ENCODE measurements at regions not wholly inside any gene's neighbourhood (a gene's known extent, or its start where the extent isn't known, plus 50 kb on each side); places are given as distances from the start of the nearest gene placed in this dataset.
"Not testable (repeated sequence)": the region's sequence is repeated elsewhere in the genome, so short reads cannot be mapped to it uniquely, and the experiment has no call there.

DNA sequence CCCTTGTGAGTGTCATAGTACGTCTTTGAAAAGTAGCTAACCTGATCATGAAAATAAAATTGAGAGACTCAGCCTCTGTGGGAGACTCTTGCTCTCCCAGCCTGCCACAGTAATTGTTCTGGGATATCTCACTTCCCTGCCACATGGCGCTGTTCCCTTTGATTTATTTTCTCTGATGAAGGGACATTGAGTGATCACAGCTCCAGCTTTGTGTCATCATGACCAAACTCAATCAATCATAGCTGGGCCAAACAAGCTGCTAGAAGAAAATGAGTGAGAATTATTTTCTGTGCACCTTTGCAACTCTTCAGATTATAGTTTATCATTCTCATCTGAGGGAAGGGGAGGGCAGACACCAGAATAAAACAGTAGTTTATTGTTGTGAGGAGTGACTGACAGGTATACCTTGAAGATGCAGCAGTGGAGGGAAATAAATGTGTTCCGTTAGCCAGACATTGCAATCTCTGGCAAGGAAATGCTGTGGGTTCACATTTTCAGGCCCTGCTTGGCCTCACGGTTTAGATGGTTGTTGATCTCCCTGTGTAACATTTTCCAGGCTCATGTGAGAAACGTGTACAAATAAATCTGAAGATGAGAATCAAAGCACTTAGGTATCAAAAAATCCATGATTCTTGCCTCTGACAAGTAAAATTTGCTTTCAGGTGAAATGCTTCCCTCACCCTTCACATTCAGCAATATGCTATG lies 174.7 kb upstream of the FBXL17 start:
- DNase-seq (ENCODE audit: insufficient read length, low spot score) (no peak), FAIRE-seq (no peak)
- TF ChIP-seq POLR2A (IDR thresholded peaks at IDR 0.05; ENCODE audit: low read depth, low read length): no peak

DNA sequence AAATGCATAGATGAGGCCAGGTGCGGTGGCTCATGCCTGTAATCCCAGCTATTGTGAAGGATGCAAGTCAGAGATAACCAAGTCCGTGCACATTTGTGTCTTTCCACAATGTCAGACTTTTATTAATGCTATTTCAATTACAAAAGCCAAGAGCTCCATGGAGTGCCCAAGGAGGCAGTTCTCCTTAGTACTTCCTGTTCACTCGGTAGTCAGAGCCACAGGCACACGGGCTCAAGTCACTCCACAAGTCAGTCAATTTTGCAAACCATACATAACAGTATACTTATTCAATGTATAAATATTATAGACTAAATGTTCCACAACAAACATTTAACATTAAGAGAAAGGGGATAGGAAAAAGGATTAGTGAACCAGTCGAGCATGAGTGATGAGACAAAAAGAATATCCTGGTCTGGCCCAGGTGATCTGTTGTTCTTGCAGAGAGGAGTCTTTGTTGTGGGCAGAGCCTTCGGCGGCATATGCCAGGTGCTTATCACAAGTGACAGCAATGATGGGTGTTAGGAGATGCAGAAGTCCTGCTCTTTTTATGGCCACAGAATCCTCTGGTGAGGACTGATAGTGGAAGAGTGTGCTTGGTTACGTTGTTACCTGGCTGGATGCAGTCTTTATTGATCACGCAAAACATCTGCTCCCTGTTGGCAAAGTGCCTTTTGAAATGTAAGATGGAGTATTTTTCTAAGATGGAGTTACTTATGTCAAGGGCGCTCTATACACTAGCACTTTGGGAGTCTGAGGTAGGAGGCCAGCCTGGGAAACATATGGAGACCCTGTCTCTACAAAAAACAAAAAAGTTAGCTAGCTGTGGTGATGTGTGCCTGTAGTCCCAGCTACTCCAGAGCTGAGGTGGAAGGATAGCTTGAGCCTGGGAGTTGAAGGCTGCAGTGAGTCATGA lies 167.0 kb upstream of the FBXL17 start:
- FAIRE-seq (no peak), DNase-seq (ENCODE audit: insufficient read length, low spot score) (no peak)
- no peak for TF ChIP-seq POLR2A (IDR thresholded peaks at IDR 0.05; ENCODE audit: low read depth, low read length)

DNA sequence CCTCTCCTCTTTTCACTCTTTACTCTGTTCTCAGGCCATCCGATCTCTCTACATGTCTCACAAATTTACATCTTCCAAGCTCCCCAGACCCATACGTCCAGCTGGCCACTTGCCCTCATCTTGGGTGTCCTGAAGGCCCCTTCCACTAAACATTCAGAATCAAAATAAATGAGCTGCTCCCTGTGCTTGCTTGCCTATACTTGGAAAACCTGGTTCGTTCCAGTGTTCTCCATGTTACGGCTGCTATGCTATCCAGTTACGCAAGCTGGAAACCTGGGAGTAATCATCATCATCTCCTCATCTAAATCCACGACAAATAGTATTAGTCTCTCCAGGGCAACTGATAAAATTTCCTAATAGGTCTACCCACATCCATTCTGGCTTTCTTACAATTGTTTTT lies 165.0 kb upstream of the FBXL17 start:
- TF ChIP-seq POLR2A (IDR thresholded peaks at IDR 0.05; ENCODE audit: low read depth, low read length): no peak
- FAIRE-seq: no peak

DNA sequence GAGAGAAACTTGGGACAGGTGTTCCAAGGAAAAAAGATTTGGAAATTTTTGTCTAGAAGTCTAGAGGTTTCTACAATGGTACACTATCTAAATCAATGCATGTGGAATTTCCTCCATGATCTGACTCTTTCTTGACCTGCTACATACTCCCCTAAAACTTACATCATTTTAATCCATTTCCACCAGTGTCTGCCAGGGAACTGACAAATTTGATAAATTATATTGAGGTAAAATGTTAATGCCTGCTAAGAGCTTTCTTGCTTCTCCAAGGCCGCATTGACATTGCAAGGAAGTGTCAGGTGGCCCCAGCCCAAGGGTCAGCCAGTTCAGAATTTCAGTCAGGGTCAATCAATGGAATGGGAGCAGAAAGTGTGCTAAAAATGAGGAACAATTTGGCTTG lies 163.4 kb upstream of the FBXL17 start:
- no peak for TF ChIP-seq POLR2A (IDR thresholded peaks at IDR 0.05; ENCODE audit: low read depth, low read length)
- no peak for FAIRE-seq
- DNase-seq (ENCODE audit: insufficient read length, low spot score): no peak

More for the DNA sequence above, 165.0 kb upstream of the FBXL17 start:
- DNase-seq (ENCODE audit: insufficient read length, low spot score): no peak

DNA sequence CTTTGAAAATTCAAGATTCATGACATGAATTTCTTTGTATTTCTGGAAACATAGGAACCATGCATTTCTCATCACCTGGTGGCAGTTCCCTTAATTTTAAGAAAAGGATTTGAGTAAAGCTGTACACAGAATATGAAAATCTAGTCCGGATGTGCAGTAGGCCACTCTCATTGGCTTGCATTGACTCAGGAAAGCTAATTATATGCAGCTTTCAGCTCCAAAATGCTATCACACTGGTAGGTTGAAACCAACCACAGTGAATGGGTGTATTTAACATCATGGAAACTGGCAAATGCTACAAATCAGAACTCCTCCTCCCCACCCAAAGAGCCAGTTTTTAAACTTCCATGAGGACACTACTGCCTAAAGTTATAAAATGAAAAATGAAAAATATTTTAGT lies 161.6 kb upstream of the FBXL17 start:
- no peak for TF ChIP-seq POLR2A (IDR thresholded peaks at IDR 0.05; ENCODE audit: low read depth, low read length)
- no peak for DNase-seq (ENCODE audit: insufficient read length, low spot score)
- FAIRE-seq: no peak

DNA sequence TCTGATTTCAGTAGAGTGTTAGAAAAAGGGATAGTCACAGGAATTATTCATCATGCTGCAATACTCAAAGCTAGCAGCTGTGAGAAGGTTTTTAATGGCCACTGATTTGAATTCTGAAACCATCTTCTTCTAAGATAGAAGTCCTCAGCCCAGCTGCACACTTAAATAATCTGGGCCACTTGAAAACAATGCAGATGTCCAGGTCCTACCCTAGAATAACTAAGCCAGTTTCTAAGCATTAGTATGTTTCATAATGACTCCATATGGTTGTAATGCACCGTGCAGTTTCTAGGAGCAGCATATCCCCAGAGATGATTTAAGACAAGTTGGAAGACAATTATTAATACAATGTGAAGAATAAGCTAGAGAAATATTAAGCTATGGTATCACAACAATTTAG lies 159.9 kb upstream of the FBXL17 start:
- FAIRE-seq (no peak), DNase-seq (ENCODE audit: insufficient read length, low spot score) (no peak)
- TF ChIP-seq POLR2A (IDR thresholded peaks at IDR 0.05; ENCODE audit: low read depth, low read length): no peak

DNA sequence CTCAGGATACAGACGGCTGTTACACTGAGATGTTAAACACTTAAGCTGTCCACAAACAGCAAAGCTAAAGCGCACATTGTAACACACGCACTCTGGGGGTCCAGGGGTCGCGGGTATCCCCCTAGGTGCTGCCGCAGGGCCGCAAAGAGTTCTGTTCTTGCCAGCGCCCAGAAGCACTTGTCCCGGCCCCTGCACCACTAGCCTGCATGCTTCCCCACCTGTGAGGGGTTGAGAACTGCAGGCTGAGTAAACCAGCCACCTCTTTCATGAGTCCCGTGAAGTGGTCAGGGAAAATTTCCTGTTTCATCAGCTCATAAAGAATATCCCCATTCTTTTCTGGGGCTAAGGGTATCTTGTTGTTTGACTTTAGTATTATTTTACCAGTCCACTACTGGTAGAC lies 154.4 kb upstream of the FBXL17 start:
- TF ChIP-seq POLR2A (IDR thresholded peaks at IDR 0.05; ENCODE audit: low read depth, low read length): no peak
- FAIRE-seq (no peak), DNase-seq (ENCODE audit: insufficient read length, low spot score) (no peak)

DNA sequence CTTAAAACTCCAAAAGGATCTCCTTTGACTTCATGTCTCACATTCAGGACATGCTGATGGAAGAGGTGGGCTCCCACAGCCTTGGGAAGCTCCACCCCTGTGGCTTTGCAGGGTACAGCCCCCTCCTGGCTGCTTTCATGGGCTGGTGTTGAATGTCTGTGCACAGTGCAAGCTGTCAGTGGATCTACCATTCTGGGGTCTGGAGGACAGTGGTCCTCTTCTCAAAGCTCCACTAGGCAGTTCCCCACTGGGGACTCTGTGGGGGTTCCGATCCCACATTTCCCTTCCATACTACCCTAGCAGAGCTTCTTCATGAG lies 150.2 kb upstream of the FBXL17 start:
- FAIRE-seq; DNase-seq (ENCODE audit: insufficient read length, low spot score): not testable (repeated sequence)

DNA sequence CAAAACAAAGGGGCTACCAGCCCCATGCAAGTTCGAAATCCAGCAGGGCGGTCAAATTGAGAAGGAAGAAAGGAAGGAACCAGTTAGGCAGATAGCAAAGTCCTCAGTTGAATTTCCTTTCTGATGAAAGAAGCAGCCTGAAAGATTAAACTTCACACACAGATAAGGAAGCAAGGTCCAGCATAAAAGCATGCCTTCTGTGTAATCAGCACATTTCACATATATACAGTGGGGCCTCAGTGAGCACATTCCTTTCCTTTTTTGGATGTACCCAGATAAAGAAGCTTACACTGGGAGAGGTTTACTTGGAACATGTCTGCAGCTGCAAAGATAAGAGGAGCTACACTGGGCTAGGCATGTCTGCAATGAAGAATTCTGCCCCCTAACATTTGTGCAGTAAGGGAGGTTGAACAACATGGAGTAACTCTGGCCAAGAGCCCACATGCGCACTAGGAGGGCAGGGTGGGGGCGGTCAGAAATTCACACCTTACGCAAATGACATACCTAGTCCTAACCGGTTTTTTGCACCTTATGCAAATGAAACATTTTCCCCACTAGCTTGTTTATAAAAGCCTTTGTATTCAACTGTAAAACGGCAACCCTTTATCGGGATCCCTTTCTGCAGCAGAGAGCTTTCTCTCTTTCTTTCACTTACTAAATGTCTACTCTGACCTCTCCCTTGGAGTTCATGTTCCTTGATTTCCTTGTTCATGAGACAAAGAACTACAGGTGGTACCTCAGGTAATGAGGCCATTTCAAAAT lies 149.7 kb upstream of the FBXL17 start:
- TF ChIP-seq POLR2A (IDR thresholded peaks at IDR 0.05; ENCODE audit: low read depth, low read length): no peak
- DNase-seq (ENCODE audit: insufficient read length, low spot score) (no peak), FAIRE-seq (no peak)

DNA sequence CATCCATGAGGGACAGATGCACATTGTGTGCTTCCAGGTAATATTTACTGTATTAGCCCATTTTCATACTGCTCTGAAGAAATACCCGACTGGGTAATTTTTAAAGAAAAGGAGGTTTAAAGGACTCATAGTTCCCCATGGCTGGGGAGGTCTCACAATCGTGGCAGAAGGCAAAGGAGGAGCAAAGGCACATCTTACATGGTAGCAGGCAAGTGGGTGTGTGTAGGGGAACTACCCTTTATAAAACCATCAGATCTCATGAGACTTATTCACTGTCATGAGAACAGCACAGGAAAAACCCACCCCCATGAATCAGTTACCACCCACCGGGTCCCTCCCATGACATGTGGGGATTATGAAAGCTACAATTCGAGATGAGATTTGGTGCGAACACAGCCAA lies 148.8 kb upstream of the FBXL17 start:
- no peak for TF ChIP-seq POLR2A (IDR thresholded peaks at IDR 0.05; ENCODE audit: low read depth, low read length)
- FAIRE-seq: no peak
- no peak for DNase-seq (ENCODE audit: insufficient read length, low spot score)

DNA sequence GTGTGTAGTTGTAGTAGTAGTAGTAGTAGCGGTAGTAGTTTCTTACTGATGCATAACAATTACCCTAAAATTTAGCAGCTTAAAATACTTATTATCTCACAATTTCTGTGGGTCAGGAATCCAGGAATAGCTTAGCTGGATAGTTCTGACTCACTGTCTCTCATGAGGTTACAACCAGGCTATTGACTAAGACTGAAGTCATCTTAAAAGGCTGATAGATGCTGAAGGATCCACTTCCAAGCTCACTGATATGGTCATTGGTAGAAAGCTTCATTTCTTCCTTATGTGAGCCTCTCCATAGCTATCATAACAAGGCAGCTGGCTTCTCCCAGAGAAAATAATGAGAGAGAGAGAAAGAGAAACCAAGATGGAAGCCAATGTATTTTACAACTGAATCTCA lies 147.5 kb upstream of the FBXL17 start:
- no peak for FAIRE-seq
- no peak for TF ChIP-seq POLR2A (IDR thresholded peaks at IDR 0.05; ENCODE audit: low read depth, low read length)
- DNase-seq (ENCODE audit: insufficient read length, low spot score): no peak

DNA sequence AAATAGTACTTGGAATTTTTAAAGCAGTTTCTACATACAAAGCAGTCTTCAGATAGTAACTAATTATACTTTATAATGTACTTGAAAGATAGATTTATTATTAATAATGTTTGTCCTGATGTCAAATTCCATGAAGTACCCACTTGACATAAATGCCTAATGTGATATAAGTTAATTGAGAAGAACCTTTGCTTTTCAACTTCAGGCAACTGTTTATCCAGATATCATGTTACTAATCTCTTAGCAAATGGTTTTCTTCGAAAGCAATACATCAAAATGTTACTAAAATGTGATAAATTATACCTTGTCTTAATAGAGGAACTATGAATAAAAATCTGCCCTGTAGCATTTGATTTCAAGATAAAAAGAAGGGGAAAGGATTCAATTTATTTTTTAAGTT lies 146.8 kb upstream of the FBXL17 start:
- no peak for DNase-seq (ENCODE audit: insufficient read length, low spot score)
- no peak for TF ChIP-seq POLR2A (IDR thresholded peaks at IDR 0.05; ENCODE audit: low read depth, low read length)
- no peak for FAIRE-seq

DNA sequence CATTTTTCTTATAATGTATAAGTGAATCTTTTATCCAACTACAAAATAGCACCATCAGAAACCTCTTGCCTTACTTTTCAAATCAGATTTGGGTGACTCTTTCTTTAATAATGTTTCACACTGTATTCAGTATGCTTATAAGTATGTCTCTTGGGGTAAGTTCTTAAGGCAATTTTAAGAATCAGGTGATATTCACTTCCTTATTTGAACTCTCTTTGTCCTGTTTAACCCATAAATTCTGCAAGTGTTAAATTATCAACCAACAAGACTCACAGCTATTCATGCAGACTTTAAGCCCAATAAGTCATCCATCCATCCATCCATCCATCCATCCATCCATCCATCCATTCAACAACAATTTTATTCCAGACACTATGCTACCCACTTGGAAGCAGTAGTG lies 142.7 kb upstream of the FBXL17 start:
- FAIRE-seq (no peak), DNase-seq (ENCODE audit: insufficient read length, low spot score) (no peak)
- TF ChIP-seq POLR2A (IDR thresholded peaks at IDR 0.05; ENCODE audit: low read depth, low read length): no peak

DNA sequence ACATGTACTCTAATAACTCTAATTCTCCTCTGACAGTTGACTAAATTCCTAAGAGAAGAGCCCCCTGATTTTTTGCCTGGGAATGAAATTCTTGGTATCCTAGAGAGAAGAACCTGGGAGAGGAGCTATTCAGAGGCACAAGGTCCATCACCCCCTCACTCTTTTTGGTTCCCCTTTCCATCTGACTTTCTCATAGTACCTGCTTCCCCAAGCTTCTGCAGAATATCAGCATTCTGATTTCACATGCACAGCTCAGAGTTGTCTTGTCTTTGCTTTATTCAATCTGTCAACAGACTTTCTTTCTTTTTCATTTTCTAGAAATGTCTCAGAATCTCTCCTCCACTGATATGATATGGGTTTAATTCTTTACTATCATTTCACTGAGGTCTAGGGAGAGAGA lies 141.5 kb upstream of the FBXL17 start:
- DNase-seq (ENCODE audit: insufficient read length, low spot score): no peak
- no peak for TF ChIP-seq POLR2A (IDR thresholded peaks at IDR 0.05; ENCODE audit: low read depth, low read length)
- no peak for FAIRE-seq
